Activated naive CD8-positive, alpha-beta T cell treated with anti-CD3 and anti-CD28 coated beads for 36 hours (primary cell): ENCODE measurements at regions not wholly inside any gene's neighbourhood (a gene's known extent, or its start where the extent isn't known, plus 50 kb on each side); places are given as distances from the start of the nearest gene placed in this dataset.
"Not testable (repeated sequence)": the region's sequence is repeated elsewhere in the genome, so short reads cannot be mapped to it uniquely, and the experiment has no call there.

Experiments used
- DNase-seq: peaks from one replicate; pipeline ENCODE4 v3.0.0; 2021
- H3K27ac Mint-ChIP-seq: one replicate; pipeline ENCODE4 v1.8.0; 2022; ENCODE audit warnings: mild to moderate bottlenecking, moderate library complexity, mixed read lengths
- H3K27me3 Mint-ChIP-seq: one replicate; pipeline ENCODE4 v1.8.0; 2022; ENCODE audit warnings: mild to moderate bottlenecking, mixed read lengths
- H3K36me3 Mint-ChIP-seq: one replicate; pipeline ENCODE4 v1.8.0; 2021; ENCODE audit warnings: mild to moderate bottlenecking, mixed read lengths
- H3K4me1 Mint-ChIP-seq: one replicate; pipeline ENCODE4 v1.8.0; 2021; ENCODE audit warnings: mixed read lengths
- H3K4me3 Mint-ChIP-seq: one replicate; pipeline ENCODE4 v1.8.0; 2022; ENCODE audit warnings: mild to moderate bottlenecking, moderate library complexity, mixed read lengths
- H3K9me3 Mint-ChIP-seq: one replicate; pipeline ENCODE4 v1.8.0; 2022; ENCODE audit warnings: mixed read lengths

DNA sequence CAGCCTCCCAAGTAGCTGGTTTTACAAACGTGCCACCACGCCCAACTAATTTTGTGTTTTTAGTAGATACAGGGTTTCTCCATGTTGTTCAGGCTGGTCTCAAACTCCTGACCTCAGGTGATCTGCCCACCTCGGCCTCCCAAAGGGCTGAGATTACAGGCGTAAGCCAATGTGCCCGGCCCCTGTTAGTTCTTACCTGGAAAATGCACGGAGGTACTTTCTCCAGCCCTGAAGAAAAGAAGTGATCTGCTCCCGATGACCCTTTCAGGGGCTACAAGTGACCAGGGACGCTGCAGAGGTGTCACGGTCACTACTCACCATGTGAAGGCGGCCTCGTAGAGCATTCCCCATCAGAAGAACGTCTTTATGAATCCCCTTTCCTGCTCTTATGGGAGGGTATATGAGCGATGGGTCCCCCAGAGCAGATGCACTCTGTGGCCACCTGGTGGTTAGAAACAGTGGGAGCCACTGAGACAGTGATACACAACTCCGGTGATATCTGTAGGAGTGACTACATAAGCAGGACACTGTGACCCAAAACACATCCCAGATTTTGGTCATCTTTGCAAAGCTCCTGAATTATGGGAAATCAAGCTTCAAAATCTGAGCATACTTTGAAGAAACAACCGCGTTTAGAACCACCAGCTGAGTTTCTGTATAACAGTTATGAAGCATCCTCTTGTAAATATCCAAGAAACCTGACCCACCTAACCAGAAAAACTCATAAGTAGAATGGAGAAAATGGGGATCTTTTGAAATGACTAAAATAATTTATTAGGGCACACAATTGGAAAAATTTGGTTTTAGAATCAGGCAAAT lies 102.7 kb upstream of the NBPF11 start:
- not testable (repeated sequence) for H3K27ac Mint-ChIP-seq, H3K4me1 Mint-ChIP-seq, H3K9me3 Mint-ChIP-seq, H3K4me3 Mint-ChIP-seq, H3K27me3 Mint-ChIP-seq, H3K36me3 Mint-ChIP-seq
- peak; percentile 14 for DNase-seq

DNA sequence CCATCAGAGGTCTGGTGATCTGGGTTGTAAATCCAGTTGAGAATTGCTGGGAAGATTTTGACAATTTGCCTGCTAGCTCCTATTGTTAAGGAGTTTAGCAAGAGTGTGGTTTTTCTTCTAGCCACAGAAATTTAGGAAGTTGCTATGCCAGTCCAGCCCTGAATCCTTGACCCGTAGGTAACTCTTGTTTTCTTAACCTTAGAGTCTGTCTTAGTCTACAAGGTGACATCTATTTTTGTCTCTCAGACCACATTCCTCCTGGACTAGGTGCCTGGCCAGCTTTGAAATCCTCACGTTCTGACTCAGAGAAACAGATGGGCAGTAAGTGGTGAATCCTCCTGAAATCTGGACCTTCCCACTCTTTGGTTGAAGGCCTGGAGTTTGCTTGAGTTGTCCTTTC lies 101.7 kb upstream of the NBPF11 start:
- not testable (repeated sequence) for H3K36me3 Mint-ChIP-seq, DNase-seq, H3K4me3 Mint-ChIP-seq, H3K4me1 Mint-ChIP-seq, H3K27me3 Mint-ChIP-seq, H3K9me3 Mint-ChIP-seq, H3K27ac Mint-ChIP-seq

DNA sequence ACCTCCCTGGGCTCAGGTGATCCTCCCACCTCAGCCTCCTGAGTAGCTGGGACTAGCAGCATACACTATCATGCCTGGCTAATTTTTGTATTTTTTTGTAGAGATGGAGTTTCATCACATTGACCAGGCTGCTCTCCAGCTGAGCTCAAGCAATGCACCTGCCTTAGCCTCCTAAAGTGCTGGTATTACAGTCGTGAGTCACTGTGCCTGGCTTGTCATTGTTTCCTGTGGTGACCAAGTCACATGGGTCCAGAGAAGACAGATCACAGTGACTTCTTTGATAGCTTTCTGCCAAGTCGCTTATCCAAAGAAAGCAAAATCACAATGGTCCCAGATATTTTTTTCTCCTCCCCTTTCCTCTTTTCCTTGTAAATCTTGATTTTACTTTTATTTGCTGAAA lies 96.7 kb upstream of the NBPF11 start:
- not testable (repeated sequence) for H3K36me3 Mint-ChIP-seq, H3K27ac Mint-ChIP-seq, H3K27me3 Mint-ChIP-seq, H3K4me1 Mint-ChIP-seq, H3K9me3 Mint-ChIP-seq, H3K4me3 Mint-ChIP-seq, DNase-seq

DNA sequence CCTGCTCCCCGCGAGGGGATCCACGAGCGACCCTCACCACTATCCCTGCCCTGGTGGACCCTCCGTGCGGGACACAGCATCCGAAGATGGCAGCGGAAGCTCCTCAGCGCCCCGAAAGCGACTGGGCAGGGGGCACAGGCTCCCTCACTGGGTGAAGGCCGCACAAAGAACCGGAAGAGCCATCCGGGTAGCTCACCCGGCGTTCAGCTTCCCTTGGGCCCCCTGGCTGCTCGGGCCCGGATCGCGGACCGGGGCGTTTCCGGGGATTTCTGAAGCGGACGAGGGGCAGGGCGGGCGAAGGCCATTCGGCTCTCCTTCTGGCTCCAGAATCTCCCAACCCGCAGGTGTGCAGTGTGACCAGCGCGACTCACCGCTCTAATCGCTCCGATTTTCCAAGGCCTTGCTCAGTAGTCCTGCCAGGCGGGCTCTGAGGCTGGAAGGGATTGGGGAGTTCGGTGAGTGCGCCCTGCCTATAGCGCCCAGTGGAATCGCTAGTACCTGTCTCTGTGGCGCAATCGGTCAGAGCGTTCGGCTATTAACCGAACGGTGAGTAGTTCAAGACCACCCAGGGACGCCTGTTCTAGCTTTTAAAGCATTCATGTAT lies 94.3 kb upstream of the NBPF11 start:
- not testable (repeated sequence) for H3K27ac Mint-ChIP-seq, H3K27me3 Mint-ChIP-seq, H3K9me3 Mint-ChIP-seq, H3K4me3 Mint-ChIP-seq, H3K36me3 Mint-ChIP-seq, H3K4me1 Mint-ChIP-seq, DNase-seq

- not testable (repeated sequence) for H3K9me3 Mint-ChIP-seq, H3K36me3 Mint-ChIP-seq, H3K27ac Mint-ChIP-seq
These were observed 93.8 kb upstream of the NBPF11 start for GRCh38 chr1:148245843-148246242.

GRCh38 chr1:148245443-148245842 lies 93.4 kb upstream of the NBPF11 start:
- H3K9me3 Mint-ChIP-seq, DNase-seq, H3K27me3 Mint-ChIP-seq, H3K4me3 Mint-ChIP-seq, H3K27ac Mint-ChIP-seq, H3K4me1 Mint-ChIP-seq, H3K36me3 Mint-ChIP-seq: not testable (repeated sequence)

More at GRCh38 chr1:148245843-148246242, 93.8 kb upstream of the NBPF11 start:
- H3K27me3 Mint-ChIP-seq, H3K4me1 Mint-ChIP-seq, H3K4me3 Mint-ChIP-seq, DNase-seq: not testable (repeated sequence)

DNA sequence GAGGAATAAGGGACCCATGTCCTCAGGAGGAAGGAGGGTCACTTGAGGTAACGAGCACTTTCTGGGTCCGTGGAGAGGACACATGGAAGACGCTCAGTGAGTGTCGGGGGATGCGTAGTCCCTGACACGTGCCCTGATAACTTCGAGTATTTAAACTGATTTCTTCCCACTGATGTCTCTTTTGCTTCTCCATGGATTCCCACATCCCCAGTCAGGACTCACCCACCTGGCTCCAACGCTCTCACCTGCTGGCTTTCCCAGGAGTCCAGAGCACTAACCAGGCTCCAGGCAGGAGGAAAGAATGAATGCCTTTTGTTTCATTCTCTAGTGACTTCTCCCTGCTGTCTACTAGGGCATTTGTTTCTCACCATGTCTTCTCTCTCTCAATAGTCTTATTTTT lies 81.2 kb upstream of the NBPF11 start:
- H3K27ac Mint-ChIP-seq, H3K4me1 Mint-ChIP-seq, H3K4me3 Mint-ChIP-seq, DNase-seq, H3K36me3 Mint-ChIP-seq, H3K27me3 Mint-ChIP-seq, H3K9me3 Mint-ChIP-seq: not testable (repeated sequence)

DNA sequence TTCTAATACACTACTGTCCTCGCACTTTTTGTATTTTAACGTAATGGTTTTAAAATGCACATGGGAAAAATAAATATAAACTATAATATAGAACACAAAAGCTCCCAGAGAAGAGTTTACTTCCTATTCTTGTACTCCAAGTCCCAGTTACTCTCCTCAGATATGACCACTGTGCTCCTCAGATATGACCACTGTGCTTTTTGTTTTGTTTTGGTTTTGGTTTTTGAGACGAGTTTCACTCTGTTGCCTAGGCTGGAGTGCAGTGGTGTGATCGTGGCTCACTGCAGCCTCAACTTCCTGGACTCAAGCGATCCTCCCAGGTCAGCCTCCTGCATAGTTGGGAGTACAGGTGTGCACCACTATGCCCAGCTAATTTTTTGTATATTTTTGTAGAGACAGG lies 76.8 kb upstream of the NBPF11 start:
- not testable (repeated sequence) for H3K36me3 Mint-ChIP-seq, H3K9me3 Mint-ChIP-seq, H3K27me3 Mint-ChIP-seq, H3K4me3 Mint-ChIP-seq, H3K4me1 Mint-ChIP-seq, H3K27ac Mint-ChIP-seq, DNase-seq

DNA sequence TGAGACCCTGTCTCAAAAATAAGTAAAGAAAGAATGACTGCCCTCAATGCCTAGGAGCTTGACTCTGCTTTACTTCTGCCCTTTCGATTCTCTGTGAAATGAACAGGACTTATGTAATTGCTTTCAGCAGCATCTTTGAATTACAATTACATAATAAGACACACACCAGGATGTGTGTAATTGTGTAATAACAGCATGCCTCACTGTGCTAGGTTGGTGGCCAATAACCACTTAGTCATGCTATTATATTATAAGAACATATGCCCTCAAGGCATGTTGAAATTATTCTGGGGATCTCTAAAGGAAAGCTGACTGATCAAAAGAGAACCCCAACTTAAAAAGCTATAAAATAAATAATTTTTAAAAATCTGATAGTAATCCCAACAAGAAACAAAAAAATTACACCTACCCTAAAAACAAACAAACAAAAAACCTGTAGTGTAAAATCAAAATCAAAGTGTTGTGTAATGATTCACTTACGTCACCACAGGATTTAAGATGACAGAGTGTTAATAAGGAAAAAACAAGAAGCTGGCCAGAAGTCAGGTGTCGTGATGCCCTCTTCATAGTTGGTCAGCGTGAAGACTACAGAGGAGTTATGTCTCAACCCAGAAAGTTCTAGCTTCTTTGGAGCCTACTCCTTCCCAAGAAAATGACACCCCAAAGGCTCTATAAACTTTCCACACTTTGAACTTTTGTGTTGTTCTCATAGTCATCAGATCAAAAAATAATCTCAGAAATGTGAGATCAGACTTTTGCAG lies 70.5 kb upstream of the NBPF11 start:
- not testable (repeated sequence) for H3K27ac Mint-ChIP-seq, H3K36me3 Mint-ChIP-seq, H3K9me3 Mint-ChIP-seq, H3K4me1 Mint-ChIP-seq, H3K27me3 Mint-ChIP-seq, H3K4me3 Mint-ChIP-seq, DNase-seq

DNA sequence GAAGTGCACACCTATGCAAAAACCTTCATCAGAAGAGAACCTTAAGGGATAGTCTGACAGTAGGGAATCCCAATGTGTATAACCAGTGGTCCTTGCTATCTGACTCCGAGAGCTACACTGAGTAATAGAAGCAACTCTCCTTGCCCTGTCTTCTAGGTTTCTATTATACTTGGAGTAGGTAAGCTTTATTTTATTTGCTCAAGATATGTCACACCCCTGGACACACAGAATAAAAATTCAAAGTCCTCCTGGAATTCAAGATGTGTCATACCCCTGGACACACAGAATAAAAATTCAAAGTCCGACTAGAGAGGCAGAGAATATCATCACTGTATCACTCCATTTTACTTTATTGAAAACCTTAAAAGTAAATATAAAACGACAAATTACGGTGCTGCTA lies 69.5 kb upstream of the NBPF11 start:
- not testable (repeated sequence) for H3K9me3 Mint-ChIP-seq, DNase-seq, H3K27ac Mint-ChIP-seq, H3K36me3 Mint-ChIP-seq, H3K4me3 Mint-ChIP-seq, H3K4me1 Mint-ChIP-seq, H3K27me3 Mint-ChIP-seq

DNA sequence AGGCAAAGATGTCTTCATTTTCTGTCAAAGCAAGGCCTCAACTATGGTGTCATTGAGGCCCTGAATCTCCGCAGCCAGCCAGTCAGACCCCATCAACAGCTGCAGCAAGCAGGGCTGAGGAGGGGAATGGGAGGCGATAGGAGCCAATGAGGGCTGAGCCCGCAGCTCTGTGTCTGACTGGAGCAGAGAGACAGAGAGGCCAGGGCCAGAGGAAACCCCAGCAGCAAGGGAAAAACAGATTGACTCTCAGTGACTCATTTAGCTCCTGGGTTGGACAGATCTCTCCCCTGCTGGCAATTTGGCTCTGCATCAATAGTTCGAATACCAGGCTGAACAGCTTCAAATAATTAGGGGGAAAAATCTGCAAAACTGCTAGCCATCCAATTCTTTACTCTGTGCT lies 67.1 kb upstream of the NBPF11 start:
- H3K36me3 Mint-ChIP-seq, H3K27ac Mint-ChIP-seq, H3K27me3 Mint-ChIP-seq, H3K4me3 Mint-ChIP-seq, H3K4me1 Mint-ChIP-seq, DNase-seq, H3K9me3 Mint-ChIP-seq: not testable (repeated sequence)

GRCh38 chr1:148211191-148211590 lies 59.1 kb upstream of the NBPF11 start:
- H3K36me3 Mint-ChIP-seq, DNase-seq, H3K4me3 Mint-ChIP-seq, H3K9me3 Mint-ChIP-seq, H3K4me1 Mint-ChIP-seq, H3K27ac Mint-ChIP-seq, H3K27me3 Mint-ChIP-seq: not testable (repeated sequence)

DNA sequence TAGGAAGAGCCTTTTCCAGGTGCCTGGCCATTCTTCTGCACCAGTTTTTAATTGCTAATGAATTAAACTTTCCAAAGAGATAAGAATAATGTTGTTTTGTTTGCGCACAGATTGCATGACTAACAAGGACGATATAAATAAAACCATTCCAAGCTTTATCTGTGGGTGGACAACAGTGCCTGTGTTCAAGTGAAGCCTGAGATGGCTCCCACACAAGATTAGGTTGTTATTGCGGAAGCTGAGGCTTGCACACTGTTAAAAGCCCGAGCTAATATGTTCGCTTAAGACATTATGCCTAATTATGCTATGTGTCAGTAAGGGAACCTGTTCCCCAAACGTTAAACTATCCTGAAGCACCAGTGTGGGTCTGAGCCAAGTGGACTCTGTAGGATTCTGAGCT lies 58.5 kb upstream of the NBPF11 start:
- not testable (repeated sequence) for H3K4me1 Mint-ChIP-seq, DNase-seq, H3K36me3 Mint-ChIP-seq, H3K27ac Mint-ChIP-seq, H3K4me3 Mint-ChIP-seq, H3K9me3 Mint-ChIP-seq, H3K27me3 Mint-ChIP-seq

- H3K36me3 Mint-ChIP-seq, H3K4me3 Mint-ChIP-seq, H3K27ac Mint-ChIP-seq, H3K27me3 Mint-ChIP-seq, DNase-seq, H3K4me1 Mint-ChIP-seq, H3K9me3 Mint-ChIP-seq: not testable (repeated sequence)
These were observed 58.1 kb upstream of the NBPF11 start for GRCh38 chr1:148210166-148210565.

GRCh38 chr1:148202013-148202412 lies 49.9 kb upstream of the NBPF11 start:
- not testable (repeated sequence) for H3K27ac Mint-ChIP-seq, H3K4me3 Mint-ChIP-seq, H3K4me1 Mint-ChIP-seq, H3K9me3 Mint-ChIP-seq, H3K27me3 Mint-ChIP-seq, DNase-seq, H3K36me3 Mint-ChIP-seq
